Stomach smooth muscle (tissue), 2 donors: ENCODE measurements at regions not wholly inside any gene's neighbourhood (a gene's known extent, or its start where the extent isn't known, plus 50 kb on each side); places are given as distances from the start of the nearest gene placed in this dataset.

ENCODE experiments used
- H3K27ac ChIP-seq: one replicate; pipeline ENCODE4 v1.7.0; 2013; ENCODE audit warnings: mild to moderate bottlenecking, low read length, inconsistent platforms
- H3K27me3 ChIP-seq, 2 donors: one replicate each; pipeline ENCODE4 v1.7.0; 2013; ENCODE audit warnings: low read length in 2 of 2; ENCODE audit not compliant: insufficient read depth in 2 of 2, control insufficient read depth in 1 of 2
- H3K36me3 ChIP-seq, 2 donors: one replicate each; pipeline ENCODE4 v1.7.0; 2013; ENCODE audit warnings: low read length in 2 of 2; ENCODE audit not compliant: control insufficient read depth in 2 of 2, insufficient read depth in 2 of 2
- H3K4me1 ChIP-seq: one replicate; pipeline ENCODE4 v1.7.0; 2013; ENCODE audit warnings: low read length; ENCODE audit not compliant: control insufficient read depth, insufficient read depth
- H3K4me3 ChIP-seq, 2 donors: one replicate each; pipeline ENCODE4 v1.7.0; 2013; ENCODE audit warnings: low read length in 2 of 2
- H3K9ac ChIP-seq, 2 donors: one replicate each; pipeline ENCODE4 v1.7.0; 2013; ENCODE audit warnings: low read length in 2 of 2, mild to moderate bottlenecking in 1 of 2
- H3K9me3 ChIP-seq, 2 donors: one replicate each; pipeline ENCODE4 v1.7.0; 2013; ENCODE audit warnings: low read length in 2 of 2; ENCODE audit not compliant: control insufficient read depth in 2 of 2
- donor health status: healthy.
- donor health status: Pancreatic carcinoma.

DNA sequence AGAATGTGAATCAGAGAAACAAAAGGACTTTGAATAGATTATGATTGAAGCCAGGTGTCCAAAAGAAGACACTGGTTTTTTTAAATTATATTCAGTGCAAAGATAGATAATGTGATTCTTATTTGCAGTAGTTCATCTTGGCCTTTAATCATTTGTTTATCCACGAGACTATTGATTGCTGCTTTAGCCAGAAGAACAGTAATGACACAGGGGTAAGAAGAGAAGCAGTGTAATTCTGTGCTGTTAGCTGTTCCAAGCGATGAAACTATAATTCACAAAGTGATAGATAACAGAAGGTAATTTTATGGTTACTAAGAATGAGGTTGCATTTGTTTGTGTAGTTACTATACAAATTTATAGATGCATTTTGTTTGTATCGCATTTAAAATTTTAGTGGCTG lies 311.6 kb downstream of the MZT1 start:
- Histone ChIP-seq H3K4me1 (no peaks in the 10 kb centered on the region), H3K36me3 (no peaks in the 10 kb centered on the region)

DNA sequence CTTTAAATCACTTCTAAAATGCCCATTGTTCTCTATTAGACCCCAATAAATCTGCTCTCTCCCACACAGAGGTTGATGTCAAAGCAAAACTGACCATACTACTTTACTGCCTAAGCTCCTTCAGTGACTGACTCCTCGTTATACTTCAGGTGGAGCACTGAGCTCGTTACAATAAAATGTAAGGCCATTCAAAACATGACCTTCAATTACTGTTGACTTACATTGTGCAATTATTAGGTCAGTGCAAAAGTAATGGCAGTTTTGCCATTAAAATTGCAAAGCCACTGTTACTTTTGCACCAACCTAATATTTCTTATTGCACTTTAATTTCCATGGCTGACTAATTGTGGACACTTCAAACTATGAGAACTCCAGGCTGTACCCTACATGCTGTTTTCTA lies 314.9 kb downstream of the MZT1 start:
- Histone ChIP-seq H3K9me3 (no peaks in the 10 kb centered on the region), H3K36me3 (no peaks in the 10 kb centered on the region), H3K27ac (no peak overlapping the region), H3K9ac (no peak overlapping the region), H3K27me3 (no peaks in the 10 kb centered on the region), H3K4me3 (no peak overlapping the region), H3K4me1 (no peaks in the 10 kb centered on the region)

More for the DNA sequence above, 311.6 kb downstream of the MZT1 start:
- H3K4me3 ChIP-seq = no peak overlapping the region
- no peaks in the 10 kb centered on the region for H3K9me3 ChIP-seq
- H3K27ac ChIP-seq = no peak overlapping the region
- no peak overlapping the region for H3K9ac ChIP-seq
- H3K27me3 ChIP-seq = no peaks in the 10 kb centered on the region

DNA sequence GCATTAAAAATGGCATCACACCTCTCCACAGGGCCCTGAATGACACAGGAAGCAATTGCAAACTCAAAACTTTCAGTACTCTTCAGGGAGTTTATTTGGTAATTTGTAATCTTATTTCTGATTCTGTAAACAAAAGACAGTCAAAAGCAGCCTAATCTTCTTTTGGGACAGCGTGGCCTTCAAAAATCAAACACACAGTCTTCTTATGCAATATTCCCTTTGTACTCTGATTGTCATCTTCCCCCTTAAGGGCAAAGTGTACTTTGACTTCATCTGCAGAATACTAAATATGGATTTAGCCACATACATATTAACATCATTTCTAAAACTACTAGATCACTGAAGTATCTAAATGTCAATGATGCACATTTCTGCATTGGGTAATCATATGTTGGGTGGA lies 322.0 kb downstream of the MZT1 start:
- Histone ChIP-seq H3K36me3 (no peaks in the 10 kb centered on the region), H3K9me3 (no peaks in the 10 kb centered on the region), H3K27me3 (no peaks in the 10 kb centered on the region), H3K4me1 (no peaks in the 10 kb centered on the region), H3K4me3 (no peak overlapping the region), H3K27ac (no peak overlapping the region), H3K9ac (no peak overlapping the region)

DNA sequence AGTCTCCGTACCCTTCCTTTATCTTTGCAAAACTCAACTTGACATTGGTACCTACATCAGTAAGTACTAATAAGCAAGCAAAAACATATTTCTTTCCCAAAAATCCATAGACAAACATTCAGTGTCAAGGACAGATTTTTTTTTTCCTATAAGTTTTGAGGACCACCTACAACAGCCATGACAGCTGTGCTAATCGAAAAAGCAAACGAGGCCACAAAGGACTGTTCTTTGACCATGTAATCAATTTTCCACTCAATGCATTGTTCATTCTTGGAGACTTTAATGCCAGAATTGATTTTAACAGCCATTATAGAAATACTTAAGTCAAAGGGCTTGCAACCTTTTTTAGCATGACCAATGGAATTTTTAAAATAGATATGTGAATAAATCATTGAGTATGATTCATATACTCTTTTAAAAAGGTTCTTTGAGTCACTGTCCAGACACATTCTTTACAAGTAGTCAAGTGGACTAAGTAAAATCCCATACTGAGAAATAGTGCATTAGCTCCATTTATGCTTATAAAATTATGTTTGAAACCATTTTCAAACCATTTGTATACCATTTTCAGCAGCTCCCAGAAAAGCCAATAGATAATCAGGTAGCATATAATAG lies 323.9 kb downstream of the MZT1 start:
- H3K9ac ChIP-seq = no peak overlapping the region
- no peaks in the 10 kb centered on the region for H3K9me3 ChIP-seq

DNA sequence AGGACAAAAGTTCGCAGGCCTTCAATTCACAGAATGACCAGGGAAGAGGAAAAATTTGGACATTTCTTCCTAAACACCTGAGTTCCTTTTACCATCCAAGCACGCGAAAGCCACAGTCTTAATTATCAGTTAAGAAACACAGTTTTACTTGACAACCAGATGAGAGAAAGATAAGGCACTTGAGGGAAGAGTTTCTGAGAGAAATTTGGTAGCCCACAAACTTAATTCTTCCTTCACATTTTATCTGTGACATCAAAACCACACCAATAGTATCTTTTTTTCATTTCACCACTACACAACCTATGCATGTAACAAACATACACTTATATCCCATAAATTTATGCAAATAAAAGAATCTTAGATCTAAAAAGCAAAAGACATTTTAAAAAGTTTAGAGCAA lies 326.6 kb downstream of the MZT1 start:
- Histone ChIP-seq H3K36me3 (no peaks in the 10 kb centered on the region), H3K27ac (no peak overlapping the region), H3K9ac (no peak overlapping the region), H3K27me3 (no peaks in the 10 kb centered on the region), H3K4me3 (no peak overlapping the region), H3K9me3 (no peaks in the 10 kb centered on the region), H3K4me1 (no peaks in the 10 kb centered on the region)

More for the DNA sequence above, 323.9 kb downstream of the MZT1 start:
- Histone ChIP-seq H3K27me3 (no peaks in the 10 kb centered on the region), H3K4me3 (no peak overlapping the region), H3K36me3 (no peaks in the 10 kb centered on the region), H3K27ac (no peak overlapping the region), H3K4me1 (no peaks in the 10 kb centered on the region)

DNA sequence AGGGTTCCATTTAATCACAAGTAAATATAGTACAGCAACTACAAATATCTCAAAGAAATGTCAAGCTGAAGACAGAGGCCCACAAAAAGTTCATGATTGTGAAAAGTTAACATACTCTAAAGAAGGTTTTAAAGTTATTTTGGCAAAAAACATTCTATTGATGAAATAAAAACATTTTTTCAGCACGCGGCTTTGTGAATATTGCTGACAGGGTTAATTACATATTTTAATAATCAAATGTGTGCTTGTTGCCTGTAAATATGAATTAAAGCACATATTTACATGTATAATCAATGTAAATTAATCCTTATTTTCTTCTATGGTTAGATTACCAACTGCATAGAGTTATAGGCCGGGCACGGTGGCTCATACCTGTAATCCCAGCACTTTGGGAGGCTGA lies 328.1 kb downstream of the MZT1 start:
- Histone ChIP-seq H3K27ac (no peak overlapping the region), H3K9ac (no peak overlapping the region)

DNA sequence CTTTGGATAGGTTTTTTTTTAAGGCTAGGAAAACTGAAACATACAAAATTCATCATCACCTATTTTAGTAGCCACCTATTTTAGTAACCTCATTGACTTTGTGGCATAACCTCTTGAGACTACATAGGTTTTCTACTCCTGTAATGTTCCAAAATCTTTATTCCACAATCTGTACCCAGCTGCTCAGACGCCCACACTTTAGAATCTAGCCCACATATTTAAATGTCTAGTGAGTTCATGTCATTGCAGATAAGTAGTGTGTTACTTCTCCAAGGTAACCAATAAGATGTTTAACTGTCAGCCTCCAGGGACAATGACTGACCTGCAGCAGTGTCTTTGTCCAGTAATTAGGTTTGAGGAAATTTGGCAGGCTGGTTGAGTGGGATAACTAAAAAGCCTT lies 330.2 kb downstream of the MZT1 start:
- Histone ChIP-seq H3K4me1 (no peaks in the 10 kb centered on the region), H3K27me3 (no peaks in the 10 kb centered on the region), H3K9me3 (no peaks in the 10 kb centered on the region), H3K36me3 (no peaks in the 10 kb centered on the region), H3K9ac (no peak overlapping the region), H3K4me3 (no peak overlapping the region), H3K27ac (no peak overlapping the region)

More for the DNA sequence above, 328.1 kb downstream of the MZT1 start:
- Histone ChIP-seq H3K4me1 (no peaks in the 10 kb centered on the region), H3K27me3 (no peaks in the 10 kb centered on the region), H3K9me3 (no peaks in the 10 kb centered on the region), H3K36me3 (no peaks in the 10 kb centered on the region), H3K4me3 (no peak overlapping the region)

DNA sequence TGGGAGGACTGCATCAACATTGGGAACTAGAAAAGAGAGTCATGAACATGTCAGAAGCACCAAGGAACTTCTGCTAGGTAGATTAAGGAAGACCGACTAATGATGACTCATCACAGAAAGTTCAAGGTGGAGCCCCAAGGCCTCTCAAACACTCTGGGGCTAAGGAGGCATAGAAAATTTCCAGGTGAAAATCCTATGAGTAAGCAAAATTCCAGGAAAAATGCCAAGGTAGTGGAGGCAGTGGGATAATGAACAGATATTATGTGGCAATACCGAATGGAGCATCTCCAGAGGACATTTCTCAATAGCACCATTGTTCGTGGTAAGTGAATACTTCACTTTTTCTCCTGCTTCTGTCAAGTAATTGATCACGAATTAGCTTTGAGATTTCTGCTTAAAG lies 336.5 kb downstream of the MZT1 start:
- H3K27ac ChIP-seq = no peak overlapping the region

DNA sequence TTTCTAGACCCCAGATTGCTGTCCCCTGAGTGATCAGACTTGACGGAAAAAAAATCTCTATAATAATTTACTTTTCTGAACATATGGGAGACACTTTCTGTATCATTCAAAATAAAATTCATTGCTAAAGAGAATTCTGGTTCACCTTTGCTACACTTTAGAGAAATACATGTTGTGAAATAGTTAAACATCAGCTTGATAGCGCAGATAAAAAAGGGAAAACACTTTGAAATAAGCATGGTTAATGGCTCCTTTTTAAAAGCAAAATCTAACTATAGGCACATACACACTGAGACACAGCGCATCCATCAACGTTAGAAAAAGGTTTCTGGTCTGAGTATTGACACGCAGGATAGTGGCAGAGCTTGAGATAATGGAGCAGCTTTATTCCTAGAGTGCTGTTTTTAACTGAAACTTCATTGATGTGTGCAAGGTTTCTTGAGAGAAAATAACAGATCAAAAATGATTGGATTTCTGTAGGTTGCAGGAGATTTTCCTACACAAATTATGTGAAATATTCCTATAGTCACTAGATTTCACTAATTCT lies 341.2 kb downstream of the MZT1 start:
- Histone ChIP-seq H3K9ac (no peak overlapping the region), H3K27ac (no peak overlapping the region), H3K9me3 (no peaks in the 10 kb centered on the region), H3K4me3 (no peak overlapping the region), H3K4me1 (no peaks in the 10 kb centered on the region), H3K27me3 (no peaks in the 10 kb centered on the region), H3K36me3 (no peaks in the 10 kb centered on the region)

More for the DNA sequence above, 336.5 kb downstream of the MZT1 start:
- Histone ChIP-seq H3K36me3 (no peaks in the 10 kb centered on the region), H3K27me3 (no peaks in the 10 kb centered on the region), H3K4me3 (no peak overlapping the region), H3K4me1 (no peaks in the 10 kb centered on the region), H3K9ac (no peak overlapping the region), H3K9me3 (no peaks in the 10 kb centered on the region)

DNA sequence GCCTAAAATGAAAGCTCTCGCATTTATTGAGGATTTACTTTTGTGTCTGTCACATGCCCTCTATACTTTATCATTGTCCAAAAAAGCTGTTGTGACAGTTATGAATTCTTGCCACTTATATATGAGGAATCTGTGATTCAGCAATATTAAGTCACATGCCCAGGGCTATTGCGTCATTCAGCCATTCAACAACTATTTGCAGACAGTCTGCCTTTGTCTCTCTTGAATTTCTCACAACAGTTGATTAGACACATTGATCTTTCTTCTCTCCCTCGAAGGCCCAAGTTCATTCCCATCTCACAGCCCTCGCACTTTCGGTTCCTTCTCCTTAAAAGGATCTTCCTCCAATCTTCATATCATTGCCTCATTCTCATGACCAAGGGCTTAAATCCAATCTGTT lies 342.6 kb downstream of the MZT1 start:
- Histone ChIP-seq H3K36me3 (no peaks in the 10 kb centered on the region), H3K4me3 (no peak overlapping the region), H3K9me3 (no peaks in the 10 kb centered on the region), H3K27me3 (no peaks in the 10 kb centered on the region), H3K4me1 (no peaks in the 10 kb centered on the region), H3K27ac (no peak overlapping the region), H3K9ac (no peak overlapping the region)

DNA sequence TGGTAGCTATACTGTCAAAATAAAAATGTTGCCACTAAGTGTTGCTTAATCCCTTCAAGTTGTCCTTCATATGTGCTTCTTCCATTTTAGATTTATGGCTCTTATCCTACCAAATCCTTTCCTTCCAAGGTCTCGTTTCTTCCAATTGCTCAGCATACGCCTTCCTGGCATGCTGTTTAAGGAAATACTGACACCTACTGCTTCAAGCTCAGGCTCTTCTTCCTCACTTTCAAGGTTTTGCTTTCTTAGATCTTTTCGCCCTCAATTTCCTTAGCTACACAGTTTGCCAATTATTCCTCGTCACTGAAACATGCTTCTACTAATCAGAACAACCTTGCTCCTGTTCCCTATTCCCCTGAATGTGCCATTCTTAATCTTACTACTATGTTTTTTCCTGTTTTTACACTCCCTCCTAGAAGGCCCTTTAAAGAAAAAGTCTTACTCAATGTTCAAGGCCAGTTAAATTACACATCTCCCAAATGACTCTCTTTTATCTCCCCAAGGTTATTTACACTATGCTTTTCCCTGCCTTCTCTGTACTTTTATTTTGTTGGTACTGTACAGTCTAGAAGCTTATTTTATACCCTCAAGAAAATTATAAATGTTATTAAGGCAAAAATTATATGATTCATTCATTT lies 343.1 kb downstream of the MZT1 start:
- no peaks in the 10 kb centered on the region for H3K9me3 ChIP-seq
- H3K9ac ChIP-seq = no peak overlapping the region
- H3K4me1 ChIP-seq = no peaks in the 10 kb centered on the region
- no peak overlapping the region for H3K4me3 ChIP-seq
- no peaks in the 10 kb centered on the region for H3K27me3 ChIP-seq
- H3K36me3 ChIP-seq = no peaks in the 10 kb centered on the region
- no peak overlapping the region for H3K27ac ChIP-seq
